Dermis microvascular lymphatic vessel endothelial cell (primary cell): ENCODE measurements at regions not wholly inside any gene's neighbourhood (a gene's known extent, or its start where the extent isn't known, plus 50 kb on each side); places are given as distances from the start of the nearest gene placed in this dataset.
"Not testable (repeated sequence)": the region's sequence is repeated elsewhere in the genome, so short reads cannot be mapped to it uniquely, and the experiment has no call there.

Source experiments
- DNase-seq, 2 donors: peaks; one replicate each; pipeline versions ENCODE4 v3.0.0 to v3.0.0-alpha.2; 2010; ENCODE audit warnings: low read depth in 2 of 2

DNA sequence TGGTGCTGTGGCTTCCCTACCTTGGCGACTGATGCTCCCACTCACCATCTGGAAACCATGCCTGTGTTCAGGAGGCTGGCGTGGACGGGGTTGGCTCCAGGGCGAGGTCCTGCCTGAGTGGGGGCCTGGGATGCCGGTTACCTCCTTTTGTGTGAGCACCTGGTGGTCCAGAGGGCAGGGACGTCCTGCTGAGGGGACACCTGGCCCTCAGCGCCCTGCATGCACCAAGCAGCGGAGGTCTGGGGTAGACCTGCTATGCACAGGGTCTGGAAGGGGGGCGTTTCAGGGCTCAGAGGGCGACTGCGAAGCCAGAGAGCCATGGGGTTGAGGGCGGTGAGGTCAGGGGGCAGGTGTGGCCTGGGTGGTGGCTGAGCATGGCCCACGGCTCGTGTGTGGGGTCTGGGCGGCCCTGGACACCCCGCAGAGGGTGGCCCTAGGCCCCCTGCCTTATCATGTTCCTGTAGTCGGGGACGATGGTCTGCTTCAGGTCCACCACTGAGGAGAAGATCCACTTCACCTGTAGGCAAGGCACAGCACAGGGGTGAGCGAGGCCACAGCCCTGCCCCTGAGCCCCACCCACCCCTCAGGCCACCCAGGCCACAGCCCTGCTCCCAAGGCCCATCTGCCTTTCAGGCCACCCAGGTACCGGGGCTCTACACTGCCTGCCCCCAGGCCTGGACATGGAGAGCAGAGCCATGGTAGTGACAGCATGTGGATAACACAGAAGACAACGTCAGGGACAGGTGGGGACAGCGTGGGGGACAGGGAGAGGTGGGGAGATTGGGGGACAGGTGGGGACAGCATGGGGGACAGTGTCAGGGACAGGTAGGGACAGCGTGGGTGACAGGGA, 95.3 kb downstream of the TMEM121 start:
- not testable (repeated sequence) for DNase-seq

DNA sequence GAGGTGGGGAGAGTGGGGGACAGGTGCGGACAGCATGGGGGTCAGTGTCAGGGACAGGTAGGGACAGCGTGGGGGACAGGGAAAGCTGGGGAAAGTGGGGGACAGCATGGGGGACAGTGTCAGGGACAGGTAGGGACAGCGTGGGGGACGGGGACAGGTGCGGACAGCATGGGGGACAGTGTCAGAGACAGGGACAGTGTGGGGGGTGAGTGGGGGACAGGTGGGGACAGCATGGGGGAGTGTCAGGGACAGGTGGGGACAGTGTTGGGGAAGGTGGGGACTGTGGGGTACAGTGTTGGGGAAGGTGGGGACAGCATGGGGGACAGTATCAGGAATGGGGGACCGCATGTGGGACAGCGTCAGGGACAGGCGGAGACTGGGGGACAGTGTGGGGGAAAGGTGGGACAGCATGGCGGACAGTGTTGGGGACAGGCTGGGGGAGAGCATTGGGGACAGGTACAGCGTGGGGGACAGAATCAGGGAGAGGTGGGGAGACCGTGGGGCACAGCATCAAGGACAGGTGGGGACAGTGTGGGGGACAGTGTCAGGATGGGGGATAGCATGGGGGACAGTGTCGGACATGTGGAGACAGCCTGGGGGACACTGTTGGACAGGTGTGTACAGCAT, 96.1 kb downstream of the TMEM121 start:
- DNase-seq, result no peak

DNA sequence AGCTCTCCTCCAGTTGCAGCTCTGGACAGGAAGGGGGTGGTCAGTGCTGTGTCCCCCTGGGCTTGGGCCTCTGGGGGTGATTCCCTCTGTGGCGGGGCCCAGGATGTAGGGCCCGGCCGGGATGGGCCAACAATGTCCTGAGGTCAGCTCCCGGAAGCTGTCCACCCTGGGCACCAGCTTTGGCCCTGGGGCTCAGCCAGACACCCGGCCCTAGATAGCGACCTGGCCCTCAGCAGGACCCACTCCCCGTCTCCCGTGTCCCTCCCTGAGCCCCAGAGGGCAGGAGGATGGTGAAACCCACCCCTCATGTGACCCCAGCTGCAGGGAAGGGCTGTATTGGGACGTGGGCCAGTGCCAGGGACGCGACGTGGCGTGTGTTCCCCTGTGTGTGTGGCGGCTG, 96.8 kb downstream of the TMEM121 start:
- not testable (repeated sequence) for DNase-seq

DNA sequence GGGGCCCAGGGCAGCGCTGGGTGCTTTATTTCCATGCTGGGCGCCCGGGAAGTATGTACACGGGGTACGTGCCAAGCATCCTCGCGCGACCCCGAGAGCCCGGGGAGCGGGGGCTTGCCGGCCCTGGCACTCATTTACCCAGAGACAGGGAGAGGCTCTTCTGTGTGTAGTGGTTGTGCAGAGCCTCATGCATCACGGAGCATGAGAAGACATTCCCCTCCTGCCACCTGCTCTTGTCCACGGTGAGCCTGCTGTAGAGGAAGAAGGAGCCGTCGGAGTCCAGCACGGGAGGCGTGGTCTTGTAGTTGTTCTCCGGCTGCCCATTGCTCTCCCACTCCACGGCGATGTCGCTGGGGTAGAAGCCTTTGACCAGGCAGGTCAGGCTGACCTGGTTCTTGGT, 98.0 kb downstream of the TMEM121 start:
- DNase-seq, result not testable (repeated sequence)

DNA sequence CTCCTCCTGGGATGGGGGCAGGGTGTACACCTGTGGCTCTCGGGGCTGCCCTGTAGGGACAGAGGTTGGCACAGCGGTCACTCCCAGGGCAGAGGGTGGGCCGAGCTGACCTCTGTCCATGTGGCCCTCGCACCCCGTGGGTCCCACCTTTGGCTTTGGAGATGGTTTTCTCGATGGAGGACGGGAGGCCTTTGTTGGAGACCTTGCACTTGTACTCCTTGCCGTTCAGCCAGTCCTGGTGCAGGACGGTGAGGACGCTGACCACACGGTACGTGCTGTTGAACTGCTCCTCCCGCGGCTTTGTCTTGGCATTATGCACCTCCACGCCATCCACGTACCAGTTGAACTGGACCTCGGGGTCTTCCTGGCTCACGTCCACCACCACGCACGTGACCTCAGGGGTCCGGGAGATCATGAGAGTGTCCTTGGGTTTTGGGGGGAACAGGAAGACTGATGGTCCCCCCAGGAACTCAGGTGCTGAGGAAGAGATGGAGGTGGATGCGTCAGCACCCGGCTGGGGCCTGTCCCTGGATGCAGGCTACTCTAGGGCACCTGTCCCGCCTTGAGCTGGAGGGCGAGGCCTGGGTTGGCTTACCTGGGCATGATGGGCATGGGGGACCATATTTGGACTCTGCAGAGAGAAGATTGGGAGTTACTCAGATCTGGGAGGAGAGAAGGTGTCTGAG, 98.5 kb downstream of the TMEM121 start:
- DNase-seq, result not testable (repeated sequence)

DNA sequence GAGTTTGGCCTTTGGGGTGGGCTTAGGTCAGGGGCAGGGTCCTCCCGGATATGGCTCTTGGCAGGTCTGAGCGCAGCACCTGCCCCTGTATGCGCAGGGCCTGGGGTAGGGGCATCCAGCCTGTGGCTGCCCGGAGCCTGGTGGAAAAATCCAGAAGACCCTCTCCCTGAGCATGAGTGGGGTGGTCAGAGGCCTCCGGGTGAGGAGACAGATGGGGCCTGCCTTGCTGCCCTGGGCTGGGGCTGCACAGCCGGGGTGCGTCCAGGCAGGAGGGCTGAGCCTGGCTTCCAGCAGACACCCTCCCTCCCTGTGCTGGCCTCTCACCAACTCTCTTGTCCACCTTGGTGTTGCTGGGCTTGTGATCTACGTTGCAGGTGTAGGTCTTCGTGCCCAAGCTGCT, 99.1 kb downstream of the TMEM121 start:
- not testable (repeated sequence) for DNase-seq

DNA sequence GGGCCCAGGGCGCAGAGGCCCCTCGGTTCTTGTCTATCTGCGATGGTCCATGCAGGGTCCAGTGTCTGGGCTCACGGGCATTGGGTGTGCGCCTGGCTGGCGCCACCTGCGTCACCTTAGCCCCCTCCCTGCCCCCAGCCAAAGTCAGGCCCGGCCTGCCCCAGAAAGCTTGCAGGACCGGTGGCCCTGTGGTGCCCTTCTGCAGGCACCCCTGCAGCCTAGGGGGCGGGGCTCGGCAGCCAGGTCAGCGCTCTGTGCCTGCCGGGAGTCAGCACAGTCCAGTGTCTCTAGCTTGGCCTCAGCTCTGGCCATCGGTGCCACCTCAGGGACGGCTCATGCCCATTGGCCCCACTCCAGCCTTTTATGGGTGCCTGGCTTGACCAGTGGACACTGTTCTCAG, 99.7 kb downstream of the TMEM121 start:
- DNase-seq, result not testable (repeated sequence)

DNA sequence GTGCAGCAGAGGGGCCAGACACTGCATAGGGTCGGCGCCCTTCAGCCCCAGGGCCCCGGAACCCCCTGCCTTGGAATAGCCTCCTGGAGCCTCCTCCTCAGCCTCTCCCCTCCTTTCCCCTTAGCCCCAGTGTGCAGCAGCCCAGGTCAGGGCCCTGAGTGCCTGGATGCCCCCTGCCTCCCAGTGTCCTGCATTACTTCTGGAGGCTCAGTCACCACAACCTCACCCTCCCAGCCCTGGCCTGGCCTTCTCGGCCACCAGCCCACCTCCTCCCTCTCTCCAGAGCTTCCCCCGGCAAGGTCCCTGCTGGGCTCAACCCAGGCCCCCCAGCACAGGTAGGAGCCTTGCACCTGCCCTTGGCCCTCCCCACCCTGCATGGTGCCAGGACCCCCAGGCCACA, 100.3 kb downstream of the TMEM121 start:
- not testable (repeated sequence) for DNase-seq

DNA sequence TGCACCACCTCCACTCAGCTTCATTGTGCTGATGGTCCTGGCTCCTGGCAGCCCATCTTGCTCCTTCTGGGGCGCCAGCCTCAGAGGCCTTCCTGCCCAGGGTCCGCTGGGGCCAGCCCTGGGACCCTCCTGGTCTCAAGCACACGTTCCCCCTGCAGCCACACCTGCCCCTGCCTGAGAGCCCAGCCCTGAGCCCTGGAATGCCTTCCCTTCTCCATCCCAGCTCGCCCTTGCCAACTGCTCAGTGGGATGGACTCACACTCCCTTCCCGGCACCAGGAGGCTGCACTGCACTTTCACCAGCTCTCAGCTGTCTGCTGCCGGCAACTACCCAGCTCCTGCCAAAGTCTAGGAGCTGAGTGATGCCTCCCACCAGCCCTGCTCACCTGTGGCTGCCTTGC, 100.9 kb downstream of the TMEM121 start:
- DNase-seq, result not testable (repeated sequence)

DNA sequence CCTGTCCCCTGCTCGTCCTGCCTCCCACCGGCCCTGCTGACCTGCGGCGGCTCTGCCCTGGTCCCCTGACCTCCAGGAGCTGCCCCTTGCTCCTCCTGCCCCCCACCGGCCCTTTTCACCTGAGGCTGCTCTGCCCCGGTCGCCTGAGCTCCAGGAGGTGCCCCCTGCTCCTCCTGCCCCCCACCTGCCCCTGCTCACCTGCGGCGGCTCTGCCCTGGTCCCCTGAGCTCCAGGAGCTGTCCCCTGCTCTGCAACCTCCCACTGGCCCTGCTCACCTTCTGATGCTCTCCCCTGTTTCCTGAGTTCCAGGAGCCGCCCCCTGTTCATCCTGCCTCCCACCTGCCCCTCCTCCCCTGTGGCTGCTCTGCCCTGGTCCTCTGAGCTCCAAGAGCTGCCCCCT, 101.3 kb downstream of the TMEM121 start:
- no peak for DNase-seq

DNA sequence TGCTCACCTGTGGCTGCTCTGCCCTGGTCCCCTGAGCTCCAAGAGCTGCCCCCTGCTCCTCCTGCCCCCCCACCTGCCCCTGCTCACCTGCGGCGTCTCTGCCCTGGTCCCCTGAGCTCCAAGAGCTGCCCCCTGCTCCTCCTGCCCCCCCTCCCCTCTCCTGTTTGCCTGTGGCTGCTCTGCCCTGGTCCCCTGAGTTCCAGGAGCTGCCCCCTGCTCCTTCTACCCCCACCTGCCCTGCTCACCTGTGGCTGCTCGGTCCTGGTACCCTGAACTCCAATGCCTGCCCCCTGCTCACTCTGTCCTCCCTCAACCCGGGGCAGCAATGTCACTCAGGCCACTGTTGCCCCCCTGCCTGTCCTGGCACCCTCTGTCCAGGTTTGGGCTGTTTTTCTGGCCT, 101.7 kb downstream of the TMEM121 start:
- not testable (repeated sequence) for DNase-seq

DNA sequence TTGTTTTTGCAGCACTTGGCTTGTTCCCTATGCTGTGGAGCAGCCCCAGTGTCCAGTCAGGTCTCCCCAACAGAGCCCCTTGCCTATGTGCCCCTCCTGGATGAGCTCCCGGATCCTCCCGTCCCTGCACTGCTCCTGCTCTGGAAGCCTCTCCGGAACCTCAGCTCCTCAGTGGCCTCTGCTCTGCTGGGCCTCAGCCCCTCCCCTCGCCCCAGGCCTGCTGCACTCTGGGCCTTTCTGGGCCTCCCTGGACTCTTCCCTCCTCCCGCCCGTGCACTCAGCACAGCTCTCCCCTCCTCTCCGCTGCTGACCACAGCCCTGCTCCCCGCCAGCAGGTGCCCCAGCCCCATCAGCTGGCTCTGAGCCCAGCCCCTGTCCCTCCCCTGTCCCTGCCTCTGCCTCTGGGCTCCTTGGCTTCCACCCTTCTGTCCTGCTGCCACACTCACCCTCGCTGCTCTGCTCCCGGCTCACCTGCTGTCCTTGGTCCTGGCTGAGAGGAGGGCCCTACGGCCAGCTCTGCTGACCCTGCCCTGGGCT, 102.2 kb downstream of the TMEM121 start:
- DNase-seq, result not testable (repeated sequence)

DNA sequence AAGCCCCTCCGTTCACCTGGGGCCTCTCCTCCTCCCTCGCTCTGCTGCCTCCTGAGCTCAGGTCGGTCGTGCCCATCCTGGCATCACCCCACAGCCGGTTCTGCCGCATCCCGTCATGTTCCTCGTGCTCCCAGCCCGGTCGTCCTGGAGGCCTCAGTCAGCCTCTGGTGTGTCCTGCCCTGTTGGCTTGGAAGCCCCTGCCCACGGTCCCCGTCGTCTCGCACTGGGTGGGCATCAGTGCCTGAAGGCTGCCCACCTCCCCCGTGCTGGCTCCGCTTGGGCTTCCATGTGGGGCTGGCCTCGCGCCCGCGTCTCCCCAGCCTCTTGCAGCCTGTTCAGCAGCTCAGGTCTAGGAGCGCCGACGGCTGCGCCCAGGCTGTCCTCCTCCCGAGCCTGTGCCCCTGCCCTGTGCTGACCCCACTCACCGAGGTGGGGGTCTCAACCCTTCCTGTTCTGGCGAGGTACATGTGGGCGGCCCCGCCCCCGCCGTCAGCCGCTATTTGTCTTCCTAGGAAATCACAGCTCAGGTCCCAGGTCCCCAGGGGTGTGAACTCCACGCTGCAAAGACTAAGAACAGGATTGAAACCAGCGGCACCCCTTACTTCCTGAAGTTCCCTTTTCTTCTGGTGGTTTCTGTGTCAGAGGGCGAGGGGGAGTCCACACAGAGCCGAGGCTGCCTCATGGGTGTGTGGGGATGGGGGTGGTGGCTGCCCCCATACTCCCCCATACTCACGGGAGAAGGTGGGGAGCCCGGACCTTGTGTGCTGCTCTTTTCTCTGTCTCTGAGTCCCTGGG, 102.9 kb downstream of the TMEM121 start:
- not testable (repeated sequence) for DNase-seq

DNA sequence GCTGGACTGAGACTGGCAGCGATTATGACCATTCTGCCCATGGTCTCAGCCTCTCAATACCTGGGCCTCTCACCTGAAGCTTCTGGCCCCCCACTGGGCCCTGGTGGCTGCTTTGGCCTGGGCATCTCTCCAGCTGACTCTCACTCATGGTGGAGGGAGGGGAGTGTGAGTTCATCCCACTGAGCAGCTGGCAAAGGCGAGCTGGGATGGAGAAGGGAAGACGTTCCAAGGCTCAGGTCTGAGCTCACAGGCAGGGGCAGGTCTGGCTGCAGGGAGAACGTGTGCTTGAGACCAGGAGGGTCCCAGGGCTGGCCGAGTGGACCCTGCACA, 103.5 kb downstream of the TMEM121 start:
- no peak for DNase-seq

DNA sequence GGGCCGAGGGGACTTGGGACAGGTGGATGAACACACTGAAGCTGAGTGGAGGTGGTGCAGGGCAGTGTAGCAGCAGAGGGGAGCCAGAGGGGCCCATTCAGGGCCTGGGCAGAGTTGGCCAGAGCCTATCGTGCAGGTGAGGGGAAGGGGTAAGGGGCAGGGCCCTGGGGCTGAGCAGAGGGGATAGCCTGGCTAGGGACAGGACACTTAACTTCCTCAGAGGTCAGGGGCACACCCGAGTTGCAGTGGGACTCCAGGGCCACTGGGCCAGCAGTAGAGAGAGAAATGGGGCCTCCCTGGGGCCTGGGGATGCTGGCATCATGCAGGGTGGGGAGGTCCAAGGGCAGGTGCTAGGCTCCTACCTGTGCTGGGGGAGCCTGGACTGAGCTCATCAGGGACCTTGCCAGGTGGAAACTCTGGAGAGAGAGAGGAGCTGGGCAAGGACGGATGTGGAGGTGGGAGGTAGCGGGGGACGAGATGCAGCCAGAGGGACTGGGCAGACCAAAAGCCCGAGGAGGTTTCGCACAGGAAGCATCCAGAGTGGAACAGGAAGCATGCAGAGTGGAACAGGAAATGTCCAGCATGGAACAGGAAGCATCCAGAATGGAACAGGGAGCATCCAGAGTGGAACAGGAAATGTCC, 104.0 kb downstream of the TMEM121 start:
- not testable (repeated sequence) for DNase-seq

DNA sequence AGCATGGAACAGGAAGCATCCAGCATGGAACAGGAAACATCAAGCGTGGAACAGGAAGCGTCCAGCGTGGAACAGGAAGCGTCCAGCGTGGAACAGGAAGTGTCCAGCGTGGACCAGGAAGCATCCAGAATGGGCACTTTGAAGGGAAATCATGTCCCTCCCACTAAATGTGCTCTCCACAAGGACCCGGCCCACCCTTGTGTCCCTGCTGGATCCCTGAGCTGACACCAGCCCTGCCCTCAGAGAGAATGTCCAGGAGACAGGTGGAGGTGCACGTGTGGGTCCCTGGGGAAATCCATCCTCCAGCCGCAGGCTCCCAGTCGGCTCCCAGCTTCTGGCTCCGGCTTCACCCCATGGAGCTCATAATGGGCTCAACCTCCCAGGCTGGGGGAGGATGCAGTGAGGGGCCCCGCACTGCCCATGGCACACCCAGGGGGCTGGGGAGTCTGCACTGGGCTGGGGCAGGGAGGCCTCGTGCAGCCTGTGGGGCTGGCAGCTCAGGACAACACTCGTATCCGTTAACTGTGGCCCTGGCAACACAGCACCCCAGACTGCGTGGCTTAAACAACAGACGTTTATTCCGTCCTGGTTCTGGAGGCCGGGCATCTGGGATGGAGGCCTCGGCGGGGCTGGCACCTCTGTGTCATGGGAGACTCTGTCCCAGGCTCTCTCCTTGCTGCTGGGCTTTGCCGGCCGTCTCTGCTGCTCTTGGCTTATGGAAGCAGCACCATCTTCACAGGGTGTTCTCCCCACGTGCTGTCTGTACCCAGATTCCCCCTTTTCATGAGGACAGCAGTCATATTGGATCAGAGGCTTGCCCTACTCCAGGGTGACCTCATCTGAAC, 104.8 kb downstream of the TMEM121 start:
- not testable (repeated sequence) for DNase-seq

DNA sequence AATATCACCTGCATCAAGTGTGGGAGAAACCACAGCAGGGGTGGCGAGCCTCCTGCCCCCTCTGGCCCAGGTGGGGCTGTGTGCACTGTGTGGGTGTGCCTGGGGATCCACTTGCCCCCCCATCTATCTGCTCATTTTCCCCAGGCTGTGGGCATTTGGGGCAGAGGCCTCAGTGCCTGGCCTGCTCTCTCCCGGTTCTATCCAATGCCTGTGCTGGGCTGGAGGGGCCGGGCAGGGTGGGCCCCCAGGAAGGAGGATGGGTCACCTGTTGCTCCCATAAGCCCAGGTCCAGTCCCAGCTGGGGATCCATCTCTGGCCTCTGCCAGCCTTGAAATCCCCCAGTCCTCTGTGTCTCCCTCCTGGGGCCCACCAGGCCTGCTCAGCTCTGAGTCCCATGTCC, 105.6 kb downstream of the TMEM121 start:
- DNase-seq, result no peak

DNA sequence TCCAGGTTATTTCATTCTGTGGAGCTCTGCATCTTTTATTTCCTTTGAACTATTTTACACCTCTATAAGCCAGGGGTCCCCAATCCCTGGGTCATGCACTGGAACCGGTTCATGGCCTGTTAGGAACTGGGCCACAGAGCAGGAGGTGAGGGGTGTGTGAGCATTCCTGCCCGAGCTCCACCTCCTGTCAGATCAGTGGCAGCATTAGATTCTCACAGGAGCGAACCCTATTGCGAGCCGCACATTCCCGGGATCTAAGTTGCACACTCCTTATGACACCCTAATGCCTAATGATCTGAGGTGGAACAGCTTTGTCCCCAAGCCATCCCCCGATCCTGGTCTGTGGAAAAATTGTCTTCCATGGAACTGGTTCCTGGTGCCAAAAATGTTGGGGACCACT, 107.2 kb downstream of the TMEM121 start:
- DNase-seq, result not testable (repeated sequence)

DNA sequence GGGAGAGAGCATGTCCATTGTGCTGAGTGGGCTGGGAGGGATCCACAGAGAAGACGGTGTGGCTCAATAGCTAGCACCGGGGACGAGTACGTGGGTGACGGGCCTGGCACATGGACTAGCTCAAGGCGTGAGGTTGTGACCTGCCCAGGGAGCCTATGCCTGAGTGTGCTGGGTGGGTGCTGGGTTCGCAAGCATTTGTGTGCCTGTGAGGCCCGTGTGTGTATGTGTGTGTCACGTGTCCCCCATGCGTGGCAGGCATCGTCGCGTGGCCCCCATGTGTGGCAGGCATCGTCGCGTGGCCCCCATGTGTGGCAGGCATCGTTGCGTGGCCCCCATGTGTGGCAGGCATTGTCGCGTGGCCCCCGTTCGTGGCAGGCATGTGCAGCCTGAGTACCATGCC, 109.2 kb downstream of the TMEM121 start:
- no peak for DNase-seq

DNA sequence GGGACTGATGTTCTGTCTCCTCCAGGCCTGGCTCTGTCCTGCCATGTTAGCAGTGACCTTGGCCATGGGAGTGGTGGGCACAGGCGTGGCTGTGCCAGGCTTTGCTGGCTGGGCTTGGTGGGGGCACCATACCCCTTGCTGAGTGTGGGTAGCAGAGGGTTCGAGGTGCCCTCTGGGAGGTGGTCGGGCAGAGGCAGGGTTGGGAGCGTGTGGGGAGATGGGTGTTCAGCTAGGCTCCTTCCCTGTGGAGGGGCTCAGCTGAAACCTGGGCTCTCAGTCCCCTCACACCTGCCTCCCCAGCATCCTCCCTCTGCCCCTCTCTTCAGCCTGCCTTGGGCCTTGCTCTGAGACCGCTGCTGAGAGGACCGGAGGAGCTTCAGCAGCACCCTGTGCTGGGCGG, 109.6 kb downstream of the TMEM121 start:
- DNase-seq, result not testable (repeated sequence)
